Panc1 (cell line): ENCODE measurements at regions not wholly inside any gene's neighbourhood (a gene's known extent, or its start where the extent isn't known, plus 50 kb on each side); places are given as distances from the start of the nearest gene placed in this dataset.

Source experiments
- ATAC-seq: fragments of 200-7000 bp; cut with Tn5 transposase; 2 replicates; pipeline ENCODE4 v1.9.1; 2020; ENCODE audit warnings: mild to moderate bottlenecking, moderate library complexity
- BruUV-seq: library from RNA; stranded (reverse); fragments of 400-500 nt; replicated peaks from 2 replicates; lab custom pipeline; 2021; lab: Mats Ljungman, UMichigan
- CTCF ChIA-PET: fragments of 300-600 bp; sonication (Branson Sonifier 250); formaldehyde crosslinking; loops from one replicate; lab custom pipeline; 2022; ENCODE audit warnings: antibody characterized with exemption; lab: Charles Lee
- POLR2A ChIA-PET: fragments of 300-600 bp; sonication (Branson Sonifier 250); formaldehyde crosslinking; loops from one replicate; lab custom pipeline; 2022; ENCODE audit warnings: antibody characterized with exemption; lab: Charles Lee
- DNase-seq: peaks from one replicate; pipeline ENCODE4 v3.0.0-alpha.2; 2010; ENCODE audit warnings: low read depth, low spot score
- H3K27ac ChIP-seq: 2 replicates; pipeline ENCODE4 v1.5.1; 2011; ENCODE audit warnings: mild to moderate bottlenecking, low read length, inconsistent platforms
- H3K27me3 ChIP-seq: fragments of 200-500 bp; sonication (Bioruptor generic); 2 replicates; pipeline ENCODE4 v1.6.0; 2014; ENCODE audit warnings: low read length, inconsistent platforms; ENCODE audit not compliant: control insufficient read depth, insufficient read depth
- H3K36me3 ChIP-seq: fragments of 200-500 bp; sonication (Bioruptor generic); 2 replicates; pipeline ENCODE4 v1.5.1; 2014; ENCODE audit warnings: inconsistent platforms, mild to moderate bottlenecking, low read length, moderate library complexity; ENCODE audit not compliant: control insufficient read depth, insufficient read depth
- H3K4me1 ChIP-seq: 2 replicates; pipeline ENCODE4 v1.5.1; 2011; ENCODE audit warnings: inconsistent platforms, mild to moderate bottlenecking, low read length, moderate library complexity; ENCODE audit not compliant: control insufficient read depth, insufficient read depth
- H3K4me3 ChIP-seq, 2 experiments: 2 replicates each; pipeline ENCODE4 v1.5.1; 2011 to 2012; ENCODE audit warnings: low read depth in 2 of 2, low read length in 2 of 2, mild to moderate bottlenecking in 2 of 2, inconsistent platforms in 1 of 2, moderate library complexity in 1 of 2
- H3K9me3 ChIP-seq: fragments of 200-500 bp; sonication (Bioruptor generic); 2 replicates; pipeline ENCODE4 v1.5.1; 2014; ENCODE audit warnings: low read depth, mild to moderate bottlenecking, inconsistent platforms, low read length, moderate library complexity; ENCODE audit not compliant: control insufficient read depth, insufficient read depth
- CTCF ChIP-seq: fragments of 450-650 bp; IDR thresholded peaks from 2 replicates; pipeline ENCODE4 v1.5.1; 2017; ENCODE audit warnings: mild to moderate bottlenecking
- POLR2AphosphoS5 ChIP-seq: IDR thresholded peaks from 2 replicates; pipeline ENCODE4 v1.6.1; 2012; ENCODE audit warnings: mild to moderate bottlenecking, low read depth, low read length, moderate library complexity
- SIN3A ChIP-seq: IDR thresholded peaks from 2 replicates; pipeline ENCODE4 v1.6.1; 2012; ENCODE audit warnings: low read depth, mild to moderate bottlenecking, low read length, moderate library complexity, borderline replicate concordance; ENCODE audit not compliant: insufficient read depth
- TCF7L2 ChIP-seq: IDR thresholded peaks from 2 replicates; pipeline ENCODE4 v1.6.1; 2011; ENCODE audit warnings: mild to moderate bottlenecking, low read depth, low read length, inconsistent platforms
- in situ Hi-C: cut with HindIII; loops from 2 replicates; pipeline ENCODE4 v1.10.0; 2016; ENCODE audit warnings: low sequenced_read_pairs, low pct_unique_long_range_greater_than_20kb
- intact Hi-C: fragments of 100-400 bp; cut with micrococcal nuclease; formaldehyde crosslinking; loops from one replicate; pipeline ENCODE4 v1.10.0; 2022; ENCODE audit not compliant: unreplicated experiment
- TF ChIP-seq, protein P1 (sequence below), 2 experiments: IDR thresholded peaks; 2 replicates each; pipeline ENCODE4 v1.6.1; 2011 to 2012; ENCODE audit warnings: low read depth in 2 of 2, control low read depth in 1 of 2, low read length in 1 of 2, mild to moderate bottlenecking in 1 of 2, moderate library complexity in 1 of 2; ENCODE audit not compliant: insufficient read depth in 1 of 2

DNA sequence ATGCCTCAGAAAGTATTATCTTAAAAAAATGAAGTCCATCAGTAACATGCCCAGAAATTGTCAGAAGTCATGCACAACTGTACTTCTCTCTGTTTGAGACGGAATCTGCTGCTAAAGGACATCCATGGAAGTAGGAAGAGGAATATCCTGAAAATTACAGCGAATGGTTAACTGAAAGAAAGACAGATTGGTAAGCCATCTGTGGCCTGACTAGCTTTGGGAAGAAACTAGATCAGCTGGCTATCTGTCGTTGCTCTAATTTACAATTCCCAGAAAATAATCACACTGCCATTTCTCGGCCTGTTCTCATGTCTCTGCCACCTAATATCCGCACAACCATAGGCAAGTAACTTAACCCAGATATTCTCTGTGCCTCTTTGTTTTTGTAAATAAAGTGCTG lies 496.5 kb downstream of the PCDH19 start:
- in situ Hi-C loops, result no loop called here

DNA sequence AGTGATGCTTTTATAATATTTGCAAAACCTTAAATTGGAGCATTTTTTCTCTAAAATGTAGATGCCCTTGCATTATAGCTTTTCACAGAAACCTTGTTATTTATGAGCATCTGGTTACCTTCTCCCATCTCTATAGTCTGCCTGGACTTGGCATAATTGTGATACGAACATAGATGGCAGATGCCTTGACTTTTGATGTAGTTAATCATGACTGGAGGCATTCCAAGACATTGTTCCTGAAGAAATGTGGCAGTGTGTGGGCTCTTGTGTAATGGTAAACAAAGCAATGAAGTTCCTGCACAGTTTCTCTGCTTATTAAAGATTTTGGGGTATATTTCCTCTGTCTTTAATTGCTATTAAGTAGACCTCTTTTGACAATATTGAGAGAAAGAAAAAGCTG lies 500.1 kb downstream of the PCDH19 start:
- Histone ChIP-seq H3K4me1 (no peaks in the 10 kb centered on the region), H3K36me3 (no peaks in the 10 kb centered on the region), H3K27ac (no peak overlapping the region), H3K27me3 (no peaks in the 10 kb centered on the region), H3K4me3 (no peak overlapping the region), H3K9me3 (no peaks in the 10 kb centered on the region)
- DNase-seq (no peak), ATAC-seq (no peak)
- TF ChIP-seq, protein P1, sequence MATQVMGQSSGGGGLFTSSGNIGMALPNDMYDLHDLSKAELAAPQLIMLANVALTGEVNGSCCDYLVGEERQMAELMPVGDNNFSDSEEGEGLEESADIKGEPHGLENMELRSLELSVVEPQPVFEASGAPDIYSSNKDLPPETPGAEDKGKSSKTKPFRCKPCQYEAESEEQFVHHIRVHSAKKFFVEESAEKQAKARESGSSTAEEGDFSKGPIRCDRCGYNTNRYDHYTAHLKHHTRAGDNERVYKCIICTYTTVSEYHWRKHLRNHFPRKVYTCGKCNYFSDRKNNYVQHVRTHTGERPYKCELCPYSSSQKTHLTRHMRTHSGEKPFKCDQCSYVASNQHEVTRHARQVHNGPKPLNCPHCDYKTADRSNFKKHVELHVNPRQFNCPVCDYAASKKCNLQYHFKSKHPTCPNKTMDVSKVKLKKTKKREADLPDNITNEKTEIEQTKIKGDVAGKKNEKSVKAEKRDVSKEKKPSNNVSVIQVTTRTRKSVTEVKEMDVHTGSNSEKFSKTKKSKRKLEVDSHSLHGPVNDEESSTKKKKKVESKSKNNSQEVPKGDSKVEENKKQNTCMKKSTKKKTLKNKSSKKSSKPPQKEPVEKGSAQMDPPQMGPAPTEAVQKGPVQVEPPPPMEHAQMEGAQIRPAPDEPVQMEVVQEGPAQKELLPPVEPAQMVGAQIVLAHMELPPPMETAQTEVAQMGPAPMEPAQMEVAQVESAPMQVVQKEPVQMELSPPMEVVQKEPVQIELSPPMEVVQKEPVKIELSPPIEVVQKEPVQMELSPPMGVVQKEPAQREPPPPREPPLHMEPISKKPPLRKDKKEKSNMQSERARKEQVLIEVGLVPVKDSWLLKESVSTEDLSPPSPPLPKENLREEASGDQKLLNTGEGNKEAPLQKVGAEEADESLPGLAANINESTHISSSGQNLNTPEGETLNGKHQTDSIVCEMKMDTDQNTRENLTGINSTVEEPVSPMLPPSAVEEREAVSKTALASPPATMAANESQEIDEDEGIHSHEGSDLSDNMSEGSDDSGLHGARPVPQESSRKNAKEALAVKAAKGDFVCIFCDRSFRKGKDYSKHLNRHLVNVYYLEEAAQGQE (IDR thresholded peaks at IDR 0.05; ENCODE audit: insufficient read depth in 1 of 2, low read depth in 2 of 2, low read length in 1 of 2), result no peak
- TF ChIP-seq CTCF, result no peak
- no peak for TF ChIP-seq SIN3A
- TF ChIP-seq POLR2AphosphoS5, result no peak
- TF ChIP-seq TCF7L2, result no peak
- in situ Hi-C loops (no loop called here), intact Hi-C loops (no loop called here)
- POLR2A ChIA-PET, result no interaction called here
- CTCF ChIA-PET, result no interaction called here
- no TSS peak for BruUV-seq

More for the DNA sequence above, 496.5 kb downstream of the PCDH19 start:
- intact Hi-C loops, result no loop called here
- Histone ChIP-seq H3K27ac (no peak overlapping the region), H3K4me3 (no peak overlapping the region), H3K9me3 (no peaks in the 10 kb centered on the region), H3K36me3 (no peaks in the 10 kb centered on the region), H3K27me3 (no peaks in the 10 kb centered on the region), H3K4me1 (no peaks in the 10 kb centered on the region)
- ATAC-seq (no peak), DNase-seq (no peak)
- POLR2A ChIA-PET, result no interaction called here
- BruUV-seq, result no TSS peak
- CTCF ChIA-PET, result no interaction called here
- TF ChIP-seq SIN3A (no peak), CTCF (no peak), TCF7L2 (no peak), POLR2AphosphoS5 (no peak)
- TF ChIP-seq, protein P1 (IDR thresholded peaks at IDR 0.05; ENCODE audit: insufficient read depth in 1 of 2, low read depth in 2 of 2, low read length in 1 of 2), result no peak
